ENCODE measurements at regions not wholly inside any gene's neighbourhood (a gene's known extent, or its start where the extent isn't known, plus 50 kb on each side); places are given as distances from the start of the nearest gene placed in this dataset.

- DNase-seq = no peak
These were observed 52.5 kb upstream of the ATP2C1 start for GRCh38 chr3:130841357-130841756.

GRCh38 chr3:130843441-130843840 is 50.4 kb upstream of the ATP2C1 start:
- no peak for DNase-seq
